OCI-LY1 (cell line): ENCODE measurements at regions not wholly inside any gene's neighbourhood (a gene's known extent, or its start where the extent isn't known, plus 50 kb on each side); places are given as distances from the start of the nearest gene placed in this dataset.

Source experiments
- H2AFZ ChIP-seq: fragments of 200-600 bp; sonication (generic), shearing (Covaris generic); 2 replicates; pipeline ENCODE4 v1.6.0; 2014; ENCODE audit warnings: antibody characterized with exemption, mild to moderate bottlenecking, low read length
- H3F3A ChIP-seq: fragments of 200-600 bp; sonication (generic), shearing (Covaris generic); 2 replicates; pipeline ENCODE4 v1.6.0; 2014; ENCODE audit warnings: mild to moderate bottlenecking, antibody characterized with exemption, low read length, moderate library complexity; ENCODE audit not compliant: insufficient read depth
- H3K27ac ChIP-seq: fragments of 200-600 bp; sonication (generic); 2 replicates; pipeline ENCODE4 v1.5.1; 2014; ENCODE audit warnings: low read length, mixed run types, mild to moderate bottlenecking, low read depth; ENCODE audit not compliant: poor library complexity, severe bottlenecking
- H3K27me3 ChIP-seq: fragments of 200-600 bp; sonication (generic); 2 replicates; pipeline ENCODE4 v1.6.0; 2014; ENCODE audit warnings: antibody characterized with exemption, mild to moderate bottlenecking, low read length, moderate library complexity; ENCODE audit not compliant: insufficient read depth
- H3K36me3 ChIP-seq: fragments of 200-600 bp; sonication (generic); 2 replicates; pipeline ENCODE4 v1.6.1; 2014; ENCODE audit warnings: mild to moderate bottlenecking, antibody characterized with exemption, low read length, moderate library complexity, mixed read lengths; ENCODE audit not compliant: insufficient read depth
- H3K4me1 ChIP-seq: fragments of 200-600 bp; sonication (generic); 2 replicates; pipeline ENCODE4 v1.5.1; 2014; ENCODE audit warnings: mild to moderate bottlenecking, low read length, moderate library complexity; ENCODE audit not compliant: insufficient read depth, severe bottlenecking
- H3K4me2 ChIP-seq: fragments of 200-600 bp; sonication (generic), shearing (Covaris generic); 2 replicates; pipeline ENCODE4 v1.6.1; 2014; ENCODE audit warnings: low read length
- H3K4me3 ChIP-seq: fragments of 200-600 bp; sonication (generic); 2 replicates; pipeline ENCODE4 v1.5.1; 2014; ENCODE audit warnings: low read length, low read depth, mild to moderate bottlenecking, mixed read lengths; ENCODE audit not compliant: poor library complexity, severe bottlenecking
- H3K79me2 ChIP-seq: fragments of 200-600 bp; shearing (Covaris generic); 2 replicates; pipeline ENCODE4 v1.6.1; 2016; ENCODE audit warnings: mixed run types, low read length, mixed read lengths; ENCODE audit not compliant: insufficient read depth
- H3K9ac ChIP-seq: fragments of 200-600 bp; sonication (generic), shearing (Covaris generic); 2 replicates; pipeline ENCODE4 v1.6.1; 2014; ENCODE audit warnings: mild to moderate bottlenecking, low read length, mixed read lengths
- H3K9me2 ChIP-seq: fragments of 200-600 bp; sonication (generic), shearing (Covaris generic); 2 replicates; pipeline ENCODE4 v1.6.1; 2014; ENCODE audit warnings: low read depth, mild to moderate bottlenecking, low read length, mixed read lengths
- H3K9me3 ChIP-seq: fragments of 200-600 bp; shearing (Covaris generic); 2 replicates; pipeline ENCODE4 v1.6.1; 2014; ENCODE audit warnings: low read length, mixed read lengths
- H4K20me1 ChIP-seq: fragments of 200-600 bp; sonication (generic), shearing (Covaris generic); 2 replicates; pipeline ENCODE4 v1.6.0; 2016; ENCODE audit warnings: mild to moderate bottlenecking, low read length; ENCODE audit not compliant: insufficient read depth
- CTCF ChIP-seq: fragments of 200-600 bp; sonication (generic), shearing (Covaris generic); IDR thresholded peaks from 2 replicates; pipeline ENCODE4 v1.5.1; 2017; ENCODE audit warnings: mild to moderate bottlenecking, antibody characterized with exemption, low read length, moderate library complexity, mixed read lengths
- EZH2 ChIP-seq: fragments of 200-600 bp; sonication (generic), shearing (Covaris generic); IDR thresholded peaks from 2 replicates; pipeline ENCODE4 v1.8.0; 2017; ENCODE audit warnings: borderline replicate concordance, mixed run types, mild to moderate bottlenecking, antibody characterized with exemption, low read length, moderate library complexity, mixed read lengths

DNA sequence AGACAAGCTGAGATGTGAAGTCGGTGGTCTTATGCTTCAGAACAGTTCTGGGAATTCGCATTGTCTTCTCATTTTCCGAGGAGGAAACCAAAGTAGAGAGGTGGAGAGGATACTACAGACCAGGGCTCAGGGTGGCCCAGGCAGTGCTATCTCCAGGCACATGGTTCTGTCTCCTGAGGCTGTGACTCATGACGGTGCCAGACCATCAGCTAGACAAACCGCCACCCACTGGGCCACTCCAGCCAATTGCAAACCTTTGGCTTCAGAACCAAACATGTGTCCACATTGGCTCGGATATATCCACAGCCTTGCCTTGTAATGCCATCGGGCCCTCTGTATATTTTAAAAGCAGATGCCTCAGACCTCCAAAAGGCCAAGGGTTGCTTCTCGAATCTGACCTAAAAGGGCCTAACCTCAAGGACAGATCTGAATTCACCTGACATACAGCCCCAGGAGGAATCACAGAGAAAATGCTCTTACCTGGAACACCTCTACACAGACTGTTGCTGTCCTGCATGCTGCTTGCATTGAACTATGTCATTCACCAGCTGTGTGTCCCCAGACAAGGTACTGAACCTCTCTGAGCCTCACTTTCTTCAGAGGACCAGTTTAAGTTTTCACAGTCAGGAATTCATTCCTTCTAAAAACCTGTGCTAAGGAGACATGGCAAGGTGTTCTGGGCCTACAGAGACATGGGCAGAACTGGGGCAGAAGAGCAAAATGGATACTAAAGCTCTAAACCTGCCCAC lies 224.9 kb upstream of the JUN start:
- Histone ChIP-seq H3K4me2 (no peak overlapping the region), H2AFZ (no peak overlapping the region)
- no peak for TF ChIP-seq EZH2
- TF ChIP-seq CTCF = no peak

GRCh38 chr1:59011663-59012062 lies 227.8 kb upstream of the JUN start:
- Histone ChIP-seq H3K27ac (no peak overlapping the region), H3K36me3 (no peaks in the 10 kb centered on the region), H3K79me2 (no peaks in the 10 kb centered on the region), H3K4me3 (no peak overlapping the region), H3K4me1 (peaks cover 7% of the 10 kb centered on the region), H3K4me2 (no peak overlapping the region), H2AFZ (no peak overlapping the region), H3K9ac (no peak overlapping the region), H4K20me1 (no peaks in the 10 kb centered on the region), H3F3A (no peaks in the 10 kb centered on the region), H3K9me3 (no peaks in the 10 kb centered on the region), H3K27me3 (no peaks in the 10 kb centered on the region), H3K9me2 (no peaks in the 10 kb centered on the region)
- TF ChIP-seq CTCF (no peak), EZH2 (no peak)

More for the DNA sequence above, 224.9 kb upstream of the JUN start:
- H3K4me3 ChIP-seq = no peak overlapping the region
- no peaks in the 10 kb centered on the region for H4K20me1 ChIP-seq
- no peaks in the 10 kb centered on the region for H3K36me3 ChIP-seq
- H3K27me3 ChIP-seq = no peaks in the 10 kb centered on the region
- H3K4me1 ChIP-seq = peaks cover 6% of the 10 kb centered on the region
- no peaks in the 10 kb centered on the region for H3K9me3 ChIP-seq
- H3F3A ChIP-seq = no peaks in the 10 kb centered on the region
- no peak overlapping the region for H3K27ac ChIP-seq
- no peaks in the 10 kb centered on the region for H3K79me2 ChIP-seq
- no peak overlapping the region for H3K9ac ChIP-seq
- H3K9me2 ChIP-seq = no peaks in the 10 kb centered on the region

DNA sequence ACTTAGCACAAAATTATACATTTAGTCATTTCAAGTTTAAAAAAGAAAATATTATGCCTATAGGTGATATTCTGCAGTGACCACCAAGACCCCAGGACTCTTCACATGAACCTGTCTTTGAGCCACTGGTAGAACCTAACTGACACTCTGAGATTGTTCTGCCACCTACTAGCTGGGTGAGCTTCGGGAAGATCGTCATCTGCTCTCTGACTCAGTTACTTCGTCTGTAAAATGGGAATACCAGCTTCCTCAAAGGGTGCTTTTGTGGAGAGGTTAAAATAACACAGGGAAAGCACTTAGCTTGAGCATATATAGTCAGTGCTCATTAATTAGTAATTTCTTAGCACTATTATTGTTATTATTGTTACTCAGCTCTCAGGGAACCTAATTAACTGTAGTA lies 228.5 kb upstream of the JUN start:
- Histone ChIP-seq H3K9me2 (no peaks in the 10 kb centered on the region), H3K36me3 (no peaks in the 10 kb centered on the region), H3K9me3 (no peaks in the 10 kb centered on the region), H3K4me2 (no peak overlapping the region), H3K9ac (no peak overlapping the region), H3K79me2 (no peaks in the 10 kb centered on the region), H3K27ac (no peak overlapping the region), H3K4me3 (no peak overlapping the region), H3K27me3 (no peaks in the 10 kb centered on the region), H4K20me1 (no peaks in the 10 kb centered on the region), H2AFZ (no peak overlapping the region), H3F3A (no peaks in the 10 kb centered on the region), H3K4me1 (peaks cover 7% of the 10 kb centered on the region)
- TF ChIP-seq CTCF (no peak), EZH2 (no peak)
